K562 (cell line): ENCODE measurements at regions not wholly inside any gene's neighbourhood (a gene's known extent, or its start where the extent isn't known, plus 50 kb on each side); places are given as distances from the start of the nearest gene placed in this dataset.

Source experiments
- C11orf30 ChIP-seq: fragments of 450-650 bp; IDR thresholded peaks from 2 replicates; pipeline ENCODE4 v1.6.1; 2016; ENCODE audit warnings: low read depth, mild to moderate bottlenecking
- CREM ChIP-seq: IDR thresholded peaks from 2 replicates; pipeline ENCODE4 v1.6.1; 2014; ENCODE audit warnings: antibody characterized with exemption, low read depth
- CTCF ChIP-seq, 3 experiments: IDR thresholded peaks in 2 of 3; conservative IDR thresholded peaks in 1 of 3; 2 replicates each; pipeline ENCODE4 v1.5.1; 2011 to 2012; ENCODE audit warnings: low read length in 3 of 3, mild to moderate bottlenecking in 3 of 3, control low read depth in 2 of 3, improper control_type of control experiment in 1 of 3, inconsistent platforms in 1 of 3, low read depth in 1 of 3, mixed read lengths in 1 of 3, moderate library complexity in 1 of 3; ENCODE audit not compliant: insufficient read depth in 2 of 3
- EP300 ChIP-seq: IDR thresholded peaks from 2 replicates; pipeline ENCODE4 v1.6.1; 2012; ENCODE audit warnings: low read length, improper control_type of control experiment
- FOXK2 ChIP-seq, 2 experiments: fragments of 450-650 bp; IDR thresholded peaks in 1 of 2; conservative IDR thresholded peaks in 1 of 2; 2 replicates each; pipeline ENCODE4 v1.6.1; 2016; ENCODE audit warnings: low read depth in 2 of 2, mild to moderate bottlenecking in 1 of 2
- MAFF ChIP-seq: IDR thresholded peaks from 2 replicates; pipeline ENCODE4 v1.6.1; 2012; ENCODE audit warnings: low read length, improper control_type of control experiment
- MCM3 ChIP-seq: fragments of 450-650 bp; IDR thresholded peaks from 2 replicates; pipeline ENCODE4 v1.6.1; 2016
- MLLT1 ChIP-seq, 2 experiments: fragments of 450-650 bp; IDR thresholded peaks; 2 replicates each; pipeline ENCODE4 v1.6.1; 2016
- RAD21 ChIP-seq, 2 experiments: fragments of 250-450 bp in 1 of 2; fragments of 450-650 bp in 1 of 2; sonication (Bioruptor Pico) in 1 of 2; formaldehyde crosslinking in 1 of 2; IDR thresholded peaks in 1 of 2; conservative IDR thresholded peaks in 1 of 2; 2 replicates each; pipeline versions ENCODE4 v1.4.0 to v1.8.0; 2020 to 2022; ENCODE audit warnings: mild to moderate bottlenecking in 2 of 2, moderate library complexity in 1 of 2
- REST ChIP-seq, 2 experiments: fragments of 450-650 bp; formaldehyde crosslinking in 1 of 2; IDR thresholded peaks; 2 replicates each; pipeline versions ENCODE4 v1.4.0 to v1.6.1; 2014 to 2020; ENCODE audit warnings: mild to moderate bottlenecking in 2 of 2, borderline replicate concordance in 1 of 2, low read depth in 1 of 2
- ZNF512 ChIP-seq: IDR thresholded peaks from 2 replicates; pipeline ENCODE4 v1.6.1; 2016; ENCODE audit warnings: missing genetic modification characterization, missing compliant biosample characterization

GRCh38 chr1:10960411-10961299 is 51.8 kb upstream of the TARDBP start (continued):
- TF ChIP-seq ZNF512 (no peak), MLLT1 (IDR thresholded peaks at IDR 0.05) (no peak), CTCF (IDR thresholded peaks at IDR 0.05 in 2 of 3, conservative IDR thresholded peaks at IDR 0.05 in 1 of 3; ENCODE audit: insufficient read depth in 2 of 3, low read depth in 1 of 3, low read length in 3 of 3) (peak; percentile 86 to 94 (median 92)), REST (IDR thresholded peaks at IDR 0.05; ENCODE audit: borderline replicate concordance) (peak; percentile 17; the same call in 1 of the 2 replicates), REST (CRISPR knock-in tag; IDR thresholded peaks at IDR 0.05; ENCODE audit: low read depth) (no peak), FOXK2 (conservative IDR thresholded peaks at IDR 0.05 in 1 of 2, IDR thresholded peaks at IDR 0.05 in 1 of 2; ENCODE audit: low read depth in 2 of 2) (peak; percentile 21 to 40; a peak in 2 of 4 replicates), MCM3 (no peak), CREM (peak; percentile 65), MAFF (peak; percentile 24; the same call in 1 of the 2 replicates), RAD21 (CRISPR knock-in tag; conservative IDR thresholded peaks at IDR 0.05 in 1 of 2, IDR thresholded peaks at IDR 0.05 in 1 of 2) (peak in 1 of 2 experiments; percentile 69; a peak in 2 of 4 replicates), EP300 (no peak), C11orf30 (peak; percentile 35; the same call in 1 of the 2 replicates)
